GM12874 (cell line): ENCODE measurements at regions not wholly inside any gene's neighbourhood (a gene's known extent, or its start where the extent isn't known, plus 50 kb on each side); places are given as distances from the start of the nearest gene placed in this dataset.

Experiments
- TF ChIP-seq, protein P1 (sequence below): IDR thresholded peaks from 2 replicates; pipeline ENCODE4 v1.5.1; 2011; ENCODE audit warnings: low read depth, mild to moderate bottlenecking, control low read depth, low read length, moderate library complexity; ENCODE audit not compliant: insufficient read depth

DNA sequence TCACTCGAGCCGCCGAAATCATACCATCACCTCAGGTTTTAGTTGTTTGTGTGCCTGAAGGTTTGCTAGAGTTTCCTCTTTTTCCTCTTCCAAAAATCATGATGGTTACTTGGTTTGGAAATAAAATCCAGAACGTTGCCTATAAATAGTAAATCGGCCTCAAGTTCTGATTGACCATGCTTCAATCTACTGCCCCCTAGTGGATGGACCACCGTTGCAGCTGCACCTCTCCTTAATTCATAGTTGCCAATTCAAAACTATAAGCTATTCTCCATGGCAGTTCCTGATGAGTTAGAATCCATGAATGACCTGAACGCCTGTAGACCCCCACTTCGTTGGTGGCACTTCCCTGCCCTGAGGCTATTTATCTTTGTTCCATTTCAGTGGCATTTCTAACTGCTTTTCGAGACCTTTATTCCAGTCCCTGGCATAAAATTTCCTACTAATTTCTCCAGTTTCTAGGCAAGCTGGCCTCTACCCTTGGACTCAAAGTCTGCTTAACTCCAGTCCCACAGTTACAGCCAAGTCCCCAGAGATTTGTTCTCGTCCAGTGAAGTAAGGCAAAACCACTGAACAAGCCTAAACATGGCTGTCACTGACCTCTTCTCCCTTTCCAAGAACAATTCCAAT is 422.6 kb downstream of the EFNA5 start:
- TF ChIP-seq, protein P1, sequence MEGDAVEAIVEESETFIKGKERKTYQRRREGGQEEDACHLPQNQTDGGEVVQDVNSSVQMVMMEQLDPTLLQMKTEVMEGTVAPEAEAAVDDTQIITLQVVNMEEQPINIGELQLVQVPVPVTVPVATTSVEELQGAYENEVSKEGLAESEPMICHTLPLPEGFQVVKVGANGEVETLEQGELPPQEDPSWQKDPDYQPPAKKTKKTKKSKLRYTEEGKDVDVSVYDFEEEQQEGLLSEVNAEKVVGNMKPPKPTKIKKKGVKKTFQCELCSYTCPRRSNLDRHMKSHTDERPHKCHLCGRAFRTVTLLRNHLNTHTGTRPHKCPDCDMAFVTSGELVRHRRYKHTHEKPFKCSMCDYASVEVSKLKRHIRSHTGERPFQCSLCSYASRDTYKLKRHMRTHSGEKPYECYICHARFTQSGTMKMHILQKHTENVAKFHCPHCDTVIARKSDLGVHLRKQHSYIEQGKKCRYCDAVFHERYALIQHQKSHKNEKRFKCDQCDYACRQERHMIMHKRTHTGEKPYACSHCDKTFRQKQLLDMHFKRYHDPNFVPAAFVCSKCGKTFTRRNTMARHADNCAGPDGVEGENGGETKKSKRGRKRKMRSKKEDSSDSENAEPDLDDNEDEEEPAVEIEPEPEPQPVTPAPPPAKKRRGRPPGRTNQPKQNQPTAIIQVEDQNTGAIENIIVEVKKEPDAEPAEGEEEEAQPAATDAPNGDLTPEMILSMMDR, result peak; percentile 79

DNA sequence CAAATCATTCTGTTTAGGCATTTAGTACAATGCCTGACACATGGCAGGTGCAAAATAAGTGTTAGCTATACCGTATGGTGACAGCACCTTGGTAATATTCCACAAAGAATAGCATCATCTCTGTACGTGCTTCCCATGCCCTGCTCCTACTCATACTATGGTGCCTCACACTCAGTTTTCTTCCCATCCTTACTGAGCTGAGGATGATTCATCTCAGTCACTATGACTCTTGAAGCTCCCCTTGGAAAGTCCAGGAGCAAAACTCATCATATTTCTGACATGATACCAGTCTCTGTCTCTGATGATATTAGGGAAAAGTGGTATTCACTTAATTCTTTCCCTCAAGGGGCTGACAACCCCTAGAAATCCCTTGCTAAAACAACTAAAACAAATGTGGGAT is 423.3 kb downstream of the EFNA5 start:
- TF ChIP-seq, protein P1, result no peak

DNA sequence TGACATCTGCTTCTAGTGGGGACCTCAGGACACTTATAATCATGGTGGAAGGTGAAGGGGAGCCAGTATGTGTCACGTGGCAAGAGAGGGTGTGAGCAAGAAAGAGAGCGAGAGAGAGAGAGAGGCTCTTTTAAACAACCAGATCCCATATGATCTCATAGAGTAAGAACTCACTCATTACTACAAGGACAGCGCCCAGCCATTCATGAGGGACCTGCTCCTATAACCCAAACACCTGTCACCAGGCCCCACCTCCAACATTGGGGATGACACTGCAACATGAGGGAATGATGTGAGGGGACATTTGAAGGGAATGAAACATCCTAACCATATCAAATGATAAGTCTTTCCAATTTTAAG is 427.5 kb downstream of the EFNA5 start:
- TF ChIP-seq, protein P1, result no peak

DNA sequence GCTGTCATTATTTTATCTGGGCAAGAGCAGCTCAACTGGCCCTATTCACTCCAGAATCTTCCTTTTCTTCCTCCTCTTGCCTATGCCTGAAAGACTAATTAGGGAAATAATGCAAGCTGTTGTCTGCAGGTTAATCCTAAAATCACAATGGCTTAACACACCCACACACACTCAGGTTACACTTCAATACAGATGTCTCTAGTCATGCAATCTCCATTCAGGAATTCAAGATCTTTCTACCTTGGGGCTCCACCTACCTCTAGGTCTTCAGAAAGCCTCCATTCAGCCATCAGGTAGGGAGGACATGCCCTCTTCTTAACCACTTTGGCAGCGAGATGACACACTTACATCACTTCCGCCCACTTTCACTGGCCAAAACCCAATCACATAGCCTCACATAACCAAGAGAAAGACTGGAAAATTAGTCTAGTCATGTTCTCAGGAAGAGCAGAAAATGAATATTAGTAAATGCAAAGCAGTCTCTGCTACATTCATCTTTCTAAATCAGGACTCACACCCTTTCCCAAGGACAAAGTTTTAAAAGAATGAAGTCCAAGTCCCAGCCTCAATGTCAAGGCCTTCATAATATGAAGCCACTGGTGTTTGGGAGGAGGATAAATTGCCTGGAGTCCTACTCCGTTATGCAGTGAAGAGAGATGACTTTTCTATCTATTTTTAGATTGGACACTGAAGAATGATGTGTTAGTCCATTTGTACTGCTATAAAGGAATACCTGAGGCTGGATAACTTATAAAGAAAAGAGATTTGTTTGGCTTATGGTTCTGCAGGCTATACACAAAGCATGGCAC is 428.1 kb downstream of the EFNA5 start:
- TF ChIP-seq, protein P1, result no peak

DNA sequence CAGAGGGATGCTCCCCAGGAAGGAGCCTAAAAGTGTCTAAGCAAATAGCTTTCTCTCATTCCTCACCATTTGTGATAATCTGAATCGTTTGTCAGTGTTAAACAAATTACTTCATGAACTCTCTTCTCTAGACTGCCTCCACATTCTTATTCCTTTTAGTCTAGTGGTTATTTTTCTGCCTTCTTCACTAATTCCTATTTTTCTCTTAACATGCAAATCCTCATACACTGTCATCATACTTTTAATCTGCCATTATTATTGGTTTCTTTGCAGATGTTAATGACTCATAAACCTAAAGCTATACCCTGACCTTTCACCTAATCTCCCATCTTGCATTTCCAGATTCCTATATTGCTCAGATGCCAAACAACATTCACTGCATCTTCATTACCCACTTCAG is 428.9 kb downstream of the EFNA5 start:
- TF ChIP-seq, protein P1, result no peak

DNA sequence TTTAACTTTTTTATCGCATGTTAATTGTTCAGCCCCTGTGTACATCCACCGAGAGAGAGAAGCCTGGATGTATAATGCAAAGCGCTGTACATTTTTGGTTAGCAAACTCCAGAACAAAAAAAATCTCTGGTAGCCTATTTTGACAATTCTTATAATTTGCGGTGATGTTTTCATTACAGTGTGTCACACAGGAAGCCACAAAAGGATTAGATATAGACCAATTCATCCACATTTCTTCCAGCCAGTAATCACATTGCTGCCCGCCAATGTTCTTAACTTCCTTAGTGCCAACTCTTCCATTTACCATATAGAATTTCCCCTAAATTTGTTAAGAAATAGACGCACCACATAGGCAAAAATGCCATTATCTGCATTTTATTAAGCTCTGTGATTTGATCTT is 435.6 kb downstream of the EFNA5 start:
- TF ChIP-seq, protein P1, result no peak

DNA sequence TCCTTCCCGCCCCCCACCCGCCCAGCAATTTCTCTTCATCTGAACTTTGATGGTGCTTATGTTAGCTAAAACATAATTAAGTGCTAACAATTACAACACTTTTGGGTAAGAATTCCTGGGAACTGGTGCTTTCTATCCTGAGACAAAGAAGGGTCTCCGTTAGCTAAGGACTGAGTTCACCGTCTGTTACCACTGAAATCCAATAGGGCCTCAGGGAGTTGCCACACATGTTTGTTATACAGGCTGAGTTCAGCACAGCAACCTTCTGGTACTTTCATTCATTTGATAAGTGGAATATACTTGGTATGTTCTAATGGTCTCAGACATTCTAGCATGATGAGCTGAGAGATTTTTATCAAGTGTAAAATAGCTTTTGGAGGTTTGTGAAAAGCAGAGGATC is 437.9 kb downstream of the EFNA5 start:
- TF ChIP-seq, protein P1, result no peak
